ENCODE measurements at regions not wholly inside any gene's neighbourhood (a gene's known extent, or its start where the extent isn't known, plus 50 kb on each side); places are given as distances from the start of the nearest gene placed in this dataset.
"Not testable (repeated sequence)": the region's sequence is repeated elsewhere in the genome, so short reads cannot be mapped to it uniquely, and the experiment has no call there.

DNA sequence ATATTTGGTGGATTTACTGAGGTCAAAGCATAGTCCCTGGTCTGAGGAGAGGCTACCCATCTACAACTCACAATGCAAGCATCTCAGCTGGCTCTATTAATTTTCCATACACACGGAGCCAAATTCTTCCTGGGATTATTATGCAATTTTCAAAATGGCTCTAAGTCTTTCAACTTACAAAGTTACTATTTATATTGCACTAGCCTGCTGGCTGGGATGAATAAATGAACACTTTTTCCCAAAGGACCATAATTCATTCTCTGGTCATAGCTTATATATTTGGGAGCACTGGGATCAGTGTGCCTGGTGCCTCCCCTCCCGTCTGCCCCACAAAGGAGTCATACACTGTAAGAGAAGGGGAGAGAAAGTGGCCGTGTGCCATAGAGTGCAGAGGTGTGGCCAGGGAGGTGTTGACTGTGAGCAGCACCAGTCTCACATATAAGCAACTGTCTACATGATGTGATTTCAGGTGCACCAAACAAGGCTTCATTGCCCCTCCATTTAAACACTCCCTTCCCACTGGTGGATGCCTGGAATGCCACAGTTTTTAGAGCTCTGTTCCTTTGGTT is 88.6 kb downstream of the ZNF92 start:
- WGBS (ENCODE audit: insufficient coverage), result 90% methylated on average over 2 of the region's 3 CpGs
- Histone ChIP-seq H3K27ac (ENCODE audit: low read length in 2 of 2) (no peak overlapping the region), H3K4me3 (ENCODE audit: control extremely low read depth in 1 of 5, extremely low read depth in 1 of 5, insufficient read depth in 1 of 5, low read depth in 2 of 5, low read length in 4 of 5) (no peak overlapping the region), H4K20me1 (ENCODE audit: control insufficient read depth, insufficient read depth, low read length, poor library complexity, severe bottlenecking) (no peaks in the 10 kb centered on the region), H3K4me1 (ENCODE audit: control insufficient read depth in 2 of 2, insufficient read depth in 2 of 2, low read length in 2 of 2) (peaks cover 0 to 6% of the 10 kb centered on the region in 2 donors), H2AFZ (ENCODE audit: insufficient read depth, low read depth, low read length, poor library complexity, severe bottlenecking) (peak overlapping the region; percentile 17), H3K36me3 (replicated peaks in 1 of 2; ENCODE audit: control extremely low read depth in 1 of 2, control insufficient read depth in 1 of 2, extremely low read depth in 1 of 2, insufficient read depth in 2 of 2, low read length in 1 of 2) (no peaks in the 10 kb centered on the region), H3K4me2 (replicated peaks; ENCODE audit: low read depth, low read length, poor library complexity, severe bottlenecking) (no peak overlapping the region), H3K79me2 (ENCODE audit: control insufficient read depth, insufficient read depth, low read length) (no peaks in the 10 kb centered on the region), H3K9me3 (ENCODE audit: control extremely low read depth in 1 of 3, control insufficient read depth in 2 of 3, insufficient read depth in 1 of 3, low read length in 2 of 3) (no peaks in the 10 kb centered on the region), H3K27me3 (replicated peaks in 1 of 4; ENCODE audit: control extremely low read depth in 1 of 4, control insufficient read depth in 3 of 4, insufficient read depth in 4 of 4, low read length in 3 of 4) (no peaks in the 10 kb centered on the region), H3K9ac (ENCODE audit: low read length) (no peak overlapping the region)
- no peak for TF ChIP-seq EZH2 (IDR thresholded peaks at IDR 0.05; ENCODE audit: borderline replicate concordance, insufficient read depth, low read depth, low read length, poor library complexity, severe bottlenecking)
- TF ChIP-seq, protein P1, sequence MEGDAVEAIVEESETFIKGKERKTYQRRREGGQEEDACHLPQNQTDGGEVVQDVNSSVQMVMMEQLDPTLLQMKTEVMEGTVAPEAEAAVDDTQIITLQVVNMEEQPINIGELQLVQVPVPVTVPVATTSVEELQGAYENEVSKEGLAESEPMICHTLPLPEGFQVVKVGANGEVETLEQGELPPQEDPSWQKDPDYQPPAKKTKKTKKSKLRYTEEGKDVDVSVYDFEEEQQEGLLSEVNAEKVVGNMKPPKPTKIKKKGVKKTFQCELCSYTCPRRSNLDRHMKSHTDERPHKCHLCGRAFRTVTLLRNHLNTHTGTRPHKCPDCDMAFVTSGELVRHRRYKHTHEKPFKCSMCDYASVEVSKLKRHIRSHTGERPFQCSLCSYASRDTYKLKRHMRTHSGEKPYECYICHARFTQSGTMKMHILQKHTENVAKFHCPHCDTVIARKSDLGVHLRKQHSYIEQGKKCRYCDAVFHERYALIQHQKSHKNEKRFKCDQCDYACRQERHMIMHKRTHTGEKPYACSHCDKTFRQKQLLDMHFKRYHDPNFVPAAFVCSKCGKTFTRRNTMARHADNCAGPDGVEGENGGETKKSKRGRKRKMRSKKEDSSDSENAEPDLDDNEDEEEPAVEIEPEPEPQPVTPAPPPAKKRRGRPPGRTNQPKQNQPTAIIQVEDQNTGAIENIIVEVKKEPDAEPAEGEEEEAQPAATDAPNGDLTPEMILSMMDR (IDR thresholded peaks at IDR 0.05), result no peak
- no peak overlapping the region for H3K4me3 Mint-ChIP-seq
- H3K27me3 Mint-ChIP-seq, result no peaks in the 10 kb centered on the region
- peak overlapping the region; percentile 18 for H3K27ac Mint-ChIP-seq
- POLR2A ChIA-PET, result interaction anchor here (0.5 kb wide), 1 partner anchor 17 kb away, joined by 3 read pairs; no protein-coding TSS in a partner anchor
- H3K9me3 Mint-ChIP-seq (ENCODE audit: insufficient read depth), result peaks cover 2% of the 10 kb centered on the region
- peaks cover 14% of the 10 kb centered on the region for H3K4me1 Mint-ChIP-seq
- no peak for DNase-seq
- CTCF ChIA-PET, result interaction anchor here (0.6 to 1.2 kb wide), 3 partner anchors 10 to 133 kb away, joined by 3 to 4 read pairs (median 3); no protein-coding TSS in a partner anchor
- intact Hi-C loops (cut with micrococcal nuclease), result no loop called here
- ATAC-seq (ENCODE audit: low read depth), result no peak

DNA sequence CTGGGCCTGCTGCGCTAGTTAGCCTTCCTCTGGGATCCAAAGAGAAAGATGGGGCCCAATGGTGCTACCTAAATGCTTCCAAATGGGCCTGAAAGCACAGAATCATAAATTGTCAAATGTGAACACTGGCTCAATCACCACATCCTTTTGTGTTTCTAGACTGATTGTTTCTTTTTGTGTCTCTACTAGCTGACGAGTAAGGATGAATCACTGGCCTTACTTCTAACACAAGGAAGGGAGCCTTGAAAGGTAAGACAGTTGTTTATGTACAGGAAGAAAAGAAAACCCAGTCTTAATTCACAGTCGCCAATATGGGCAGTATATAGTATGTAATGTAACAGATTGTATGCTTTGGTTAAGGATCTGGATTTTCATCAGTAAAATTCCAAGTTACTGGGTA is 89.5 kb downstream of the ZNF92 start:
- Histone ChIP-seq H3K9ac (ENCODE audit: low read length) (no peak overlapping the region), H3K4me3 (ENCODE audit: control extremely low read depth in 1 of 5, extremely low read depth in 1 of 5, insufficient read depth in 1 of 5, low read depth in 2 of 5, low read length in 4 of 5) (no peak overlapping the region), H3K9me3 (ENCODE audit: control extremely low read depth in 1 of 3, control insufficient read depth in 2 of 3, insufficient read depth in 1 of 3, low read length in 2 of 3) (no peaks in the 10 kb centered on the region), H3K4me2 (replicated peaks; ENCODE audit: low read depth, low read length, poor library complexity, severe bottlenecking) (no peak overlapping the region), H3K27ac (ENCODE audit: low read length in 2 of 2) (no peak overlapping the region), H2AFZ (ENCODE audit: insufficient read depth, low read depth, low read length, poor library complexity, severe bottlenecking) (peak overlapping the region; percentile 13), H3K79me2 (ENCODE audit: control insufficient read depth, insufficient read depth, low read length) (no peaks in the 10 kb centered on the region), H3K36me3 (replicated peaks in 1 of 2; ENCODE audit: control extremely low read depth in 1 of 2, control insufficient read depth in 1 of 2, extremely low read depth in 1 of 2, insufficient read depth in 2 of 2, low read length in 1 of 2) (no peaks in the 10 kb centered on the region), H4K20me1 (ENCODE audit: control insufficient read depth, insufficient read depth, low read length, poor library complexity, severe bottlenecking) (no peaks in the 10 kb centered on the region), H3K4me1 (ENCODE audit: control insufficient read depth in 2 of 2, insufficient read depth in 2 of 2, low read length in 2 of 2) (peaks cover 0 to 6% of the 10 kb centered on the region in 2 donors), H3K27me3 (replicated peaks in 1 of 4; ENCODE audit: control extremely low read depth in 1 of 4, control insufficient read depth in 3 of 4, insufficient read depth in 4 of 4, low read length in 3 of 4) (no peaks in the 10 kb centered on the region)
- TF ChIP-seq EZH2 (IDR thresholded peaks at IDR 0.05; ENCODE audit: borderline replicate concordance, insufficient read depth, low read depth, low read length, poor library complexity, severe bottlenecking), result no peak
- TF ChIP-seq, protein P1 (IDR thresholded peaks at IDR 0.05), result no peak
- peak overlapping the region; percentile 32 for H3K27ac Mint-ChIP-seq
- H3K4me3 Mint-ChIP-seq, result no peak overlapping the region
- CTCF ChIA-PET, result no interaction called here
- H3K27me3 Mint-ChIP-seq, result no peaks in the 10 kb centered on the region
- peaks cover 6% of the 10 kb centered on the region for H3K9me3 Mint-ChIP-seq (ENCODE audit: insufficient read depth)
- WGBS (ENCODE audit: insufficient coverage), result 100% methylated on average over 1 of the region's 3 CpGs
- intact Hi-C loops (cut with micrococcal nuclease), result no loop called here
- POLR2A ChIA-PET, result no interaction called here
- ATAC-seq (ENCODE audit: low read depth), result no peak
- peaks cover 14% of the 10 kb centered on the region for H3K4me1 Mint-ChIP-seq
- no peak for DNase-seq

DNA sequence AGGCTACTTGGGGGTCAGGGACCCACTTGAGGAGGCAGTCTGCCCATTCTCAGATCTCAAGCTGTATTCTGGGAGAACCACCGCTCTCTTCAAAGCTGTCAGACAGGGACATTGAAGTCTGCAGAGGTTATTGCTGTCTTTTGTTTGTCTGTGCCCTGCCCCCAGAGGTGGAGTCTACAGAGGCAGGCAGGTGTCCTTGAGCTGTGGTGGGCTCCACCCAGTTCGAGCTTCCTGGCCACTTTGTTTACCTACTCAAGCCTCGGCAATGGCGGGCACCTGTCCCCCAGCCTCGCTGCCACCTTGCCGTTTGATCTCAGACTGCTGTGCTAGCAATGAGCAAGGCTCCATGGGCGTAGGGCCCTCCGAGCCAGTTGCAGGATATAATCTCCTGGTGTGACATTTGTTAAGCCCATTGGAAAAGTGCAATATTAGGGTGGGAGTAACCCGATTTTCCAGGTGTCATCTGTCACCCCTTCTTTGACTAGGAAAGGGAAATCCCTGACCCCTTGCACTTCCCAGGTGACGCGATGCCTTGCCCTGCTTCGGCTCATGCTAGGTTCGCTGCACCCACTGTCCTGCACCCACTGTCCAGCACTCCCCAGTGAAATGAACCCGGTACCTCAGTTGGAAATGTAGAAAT is 96.4 kb downstream of the ZNF92 start:
- DNase-seq; CTCF ChIA-PET; H3K27me3 Mint-ChIP-seq; H3K27me3 ChIP-seq (replicated peaks in 1 of 4; ENCODE audit: control extremely low read depth in 1 of 4, control insufficient read depth in 3 of 4, insufficient read depth in 4 of 4, low read length in 3 of 4); H3K4me3 Mint-ChIP-seq; H3K27ac ChIP-seq (ENCODE audit: low read length in 2 of 2); H3K4me2 ChIP-seq (replicated peaks; ENCODE audit: low read depth, low read length, poor library complexity, severe bottlenecking); H3K79me2 ChIP-seq (ENCODE audit: control insufficient read depth, insufficient read depth, low read length); H2AFZ ChIP-seq (ENCODE audit: insufficient read depth, low read depth, low read length, poor library complexity, severe bottlenecking); H3K9ac ChIP-seq (ENCODE audit: low read length); intact Hi-C loops (cut with micrococcal nuclease); POLR2A ChIA-PET; ATAC-seq (ENCODE audit: low read depth); H3K36me3 ChIP-seq (replicated peaks in 1 of 2; ENCODE audit: control extremely low read depth in 1 of 2, control insufficient read depth in 1 of 2, extremely low read depth in 1 of 2, insufficient read depth in 2 of 2, low read length in 1 of 2); H4K20me1 ChIP-seq (ENCODE audit: control insufficient read depth, insufficient read depth, low read length, poor library complexity, severe bottlenecking); H3K4me3 ChIP-seq (ENCODE audit: control extremely low read depth in 1 of 5, extremely low read depth in 1 of 5, insufficient read depth in 1 of 5, low read depth in 2 of 5, low read length in 4 of 5): not testable (repeated sequence)
- 89% methylated on average over 10 of the region's 14 CpGs for WGBS (ENCODE audit: insufficient coverage)
- Mint-ChIP-seq H3K4me1 (peaks cover 42% of the 10 kb centered on the region), H3K9me3 (ENCODE audit: insufficient read depth) (peaks cover 19% of the 10 kb centered on the region), H3K27ac (peak overlapping the region; percentile 26)
- peaks cover 25 to 37% of the 10 kb centered on the region in 2 donors for H3K4me1 ChIP-seq (ENCODE audit: control insufficient read depth in 2 of 2, insufficient read depth in 2 of 2, low read length in 2 of 2)
- peaks cover 0 to 20% (median 9%) of the 10 kb centered on the region in 3 donors for H3K9me3 ChIP-seq (ENCODE audit: control extremely low read depth in 1 of 3, control insufficient read depth in 2 of 3, insufficient read depth in 1 of 3, low read length in 2 of 3)

Measured in B cell (primary cell).